ENCODE measurements at regions not wholly inside any gene's neighbourhood (a gene's known extent, or its start where the extent isn't known, plus 50 kb on each side); places are given as distances from the start of the nearest gene placed in this dataset.

- no peaks in the 10 kb centered on the region for H3K23me2 ChIP-seq (ENCODE audit: insufficient read length, low read depth, low read length, poor library complexity, severe bottlenecking)
- H3K79me2 ChIP-seq (ENCODE audit: insufficient read depth, low read length), result no peaks in the 10 kb centered on the region
- H4K5ac ChIP-seq (ENCODE audit: insufficient read length, low read depth, low read length), result no peak overlapping the region
- Mint-ChIP-seq H3K27ac (no peak overlapping the region), H3K9me3 (no peaks in the 10 kb centered on the region), H3K4me1 (peaks cover 15 to 16% of the 10 kb centered on the region in 2 experiments), H3K4me3 (no peak overlapping the region), H3K27me3 (ENCODE audit: low read depth) (peaks cover 2% of the 10 kb centered on the region), H3K36me3 (ENCODE audit: insufficient read depth in 1 of 3, low read depth in 3 of 3) (no peaks in the 10 kb centered on the region)
- no peak overlapping the region for H2AK5ac ChIP-seq (ENCODE audit: insufficient read length, low read length)
- no peak overlapping the region for H2AFZ ChIP-seq (ENCODE audit: low read length)
- no peak overlapping the region for H4K8ac ChIP-seq (replicated peaks; ENCODE audit: insufficient read length, low read depth, low read length)
- H3K18ac ChIP-seq (ENCODE audit: insufficient read length, low read depth, low read length), result no peak overlapping the region
- no peaks in the 10 kb centered on the region for H3K79me1 ChIP-seq (ENCODE audit: insufficient read depth, low read depth, low read length, poor library complexity, severe bottlenecking)
- H3K9ac ChIP-seq (ENCODE audit: extremely low read depth, insufficient read length, low read length), result no peak overlapping the region
- no peak overlapping the region for H2BK15ac ChIP-seq (ENCODE audit: low read depth, low read length)
- no peak overlapping the region for H3K4ac ChIP-seq (ENCODE audit: low read depth, low read length)
- H3K9me3 ChIP-seq (ENCODE audit: control insufficient read depth, low read depth, low read length), result no peaks in the 10 kb centered on the region
- WGBS (ENCODE audit: extremely low coverage, insufficient read length, low lambda C conversion rate), result no CpG with 5 or more reads among the region's 1 CpG
- no peaks in the 10 kb centered on the region for H3K27me3 ChIP-seq (ENCODE audit: insufficient read depth, low read length)
- no peak overlapping the region for H2BK5ac ChIP-seq (ENCODE audit: insufficient read length, low read length)
- no peak overlapping the region for H3K27ac ChIP-seq (ENCODE audit: insufficient read length, low read depth, low read length)
- H3K14ac ChIP-seq (ENCODE audit: insufficient read depth, low read length), result no peak overlapping the region
- H3K23ac ChIP-seq (ENCODE audit: insufficient read length, low read depth, low read length), result no peak overlapping the region
- H2BK120ac ChIP-seq (ENCODE audit: low read depth, low read length, poor library complexity, severe bottlenecking), result no peak overlapping the region
- H2BK12ac ChIP-seq (ENCODE audit: insufficient read length, low read depth, low read length), result no peak overlapping the region
- H3K4me2 ChIP-seq (ENCODE audit: insufficient read depth, insufficient read length, low read length), result no peak overlapping the region
- no peak for DNase-seq
- no peak overlapping the region for H3T11ph ChIP-seq (ENCODE audit: low read length)
- no peak overlapping the region for H3K56ac ChIP-seq (ENCODE audit: insufficient read length, low read depth, low read length)
- TF ChIP-seq, protein P1, sequence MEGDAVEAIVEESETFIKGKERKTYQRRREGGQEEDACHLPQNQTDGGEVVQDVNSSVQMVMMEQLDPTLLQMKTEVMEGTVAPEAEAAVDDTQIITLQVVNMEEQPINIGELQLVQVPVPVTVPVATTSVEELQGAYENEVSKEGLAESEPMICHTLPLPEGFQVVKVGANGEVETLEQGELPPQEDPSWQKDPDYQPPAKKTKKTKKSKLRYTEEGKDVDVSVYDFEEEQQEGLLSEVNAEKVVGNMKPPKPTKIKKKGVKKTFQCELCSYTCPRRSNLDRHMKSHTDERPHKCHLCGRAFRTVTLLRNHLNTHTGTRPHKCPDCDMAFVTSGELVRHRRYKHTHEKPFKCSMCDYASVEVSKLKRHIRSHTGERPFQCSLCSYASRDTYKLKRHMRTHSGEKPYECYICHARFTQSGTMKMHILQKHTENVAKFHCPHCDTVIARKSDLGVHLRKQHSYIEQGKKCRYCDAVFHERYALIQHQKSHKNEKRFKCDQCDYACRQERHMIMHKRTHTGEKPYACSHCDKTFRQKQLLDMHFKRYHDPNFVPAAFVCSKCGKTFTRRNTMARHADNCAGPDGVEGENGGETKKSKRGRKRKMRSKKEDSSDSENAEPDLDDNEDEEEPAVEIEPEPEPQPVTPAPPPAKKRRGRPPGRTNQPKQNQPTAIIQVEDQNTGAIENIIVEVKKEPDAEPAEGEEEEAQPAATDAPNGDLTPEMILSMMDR (conservative IDR thresholded peaks at IDR 0.05), result no peak
- no peak overlapping the region for H4K91ac ChIP-seq (ENCODE audit: insufficient read length, low read depth, low read length)
- H4K20me1 ChIP-seq (ENCODE audit: control insufficient read depth, insufficient read depth, insufficient read length), result no peaks in the 10 kb centered on the region
- no peak overlapping the region for H2BK20ac ChIP-seq (ENCODE audit: low read depth, low read length, poor library complexity, severe bottlenecking)
- no peaks in the 10 kb centered on the region for H3K4me1 ChIP-seq (ENCODE audit: insufficient read depth, low read length)
Measured at GRCh38 chr13:111415765-111416164, 95.3 kb downstream of the TEX29 start.
